Urothelium cell line (cell line): ENCODE measurements at regions not wholly inside any gene's neighbourhood (a gene's known extent, or its start where the extent isn't known, plus 50 kb on each side); places are given as distances from the start of the nearest gene placed in this dataset.

Experiments used
- DNase-seq: peaks from one replicate; pipeline ENCODE4 v3.0.0; 2011; ENCODE audit warnings: low spot score, mixed read lengths
- FAIRE-seq: peaks from 2 replicates; lab custom pipeline; 2011; peaks lifted over from hg19 to GRCh38; lab: Jason Lieb, UNC

- FAIRE-seq (no peak), DNase-seq (peak; percentile 58)
Measured at GRCh38 chr10:31754803-31755624, 173.6 kb downstream of the ARHGAP12 start.

GRCh38 chr10:31753681-31754080, 174.9 kb downstream of the ARHGAP12 start:
- FAIRE-seq (no peak), DNase-seq (no peak)

- DNase-seq = no peak
- FAIRE-seq = peak; percentile 50
Measured at GRCh38 chr10:31752170-31752569, 176.5 kb downstream of the ARHGAP12 start.

GRCh38 chr10:31751738-31752080, 176.9 kb downstream of the ARHGAP12 start:
- FAIRE-seq (peak; percentile 53), DNase-seq (no peak)

- no peak for FAIRE-seq
Measured at GRCh38 chr10:31751051-31751737, 177.4 kb downstream of the ARHGAP12 start.

GRCh38 chr10:31749981-31750840, 178.4 kb downstream of the ARHGAP12 start:
- peak; percentile 50 for FAIRE-seq
- DNase-seq = no peak

More at GRCh38 chr10:31751051-31751737, 177.4 kb downstream of the ARHGAP12 start:
- DNase-seq = no peak

- FAIRE-seq (peak; percentile 80), DNase-seq (no peak)
Measured at GRCh38 chr10:31749301-31749700, 179.3 kb downstream of the ARHGAP12 start.

GRCh38 chr10:31745612-31746376, 182.8 kb downstream of the ARHGAP12 start:
- FAIRE-seq = no peak
- peak; percentile 84 for DNase-seq

- no peak for DNase-seq
- FAIRE-seq = no peak
Measured at GRCh38 chr10:31744025-31744424, 184.6 kb downstream of the ARHGAP12 start.

- no peak for DNase-seq
- no peak for FAIRE-seq
Measured at GRCh38 chr10:31742255-31742654, 186.4 kb downstream of the ARHGAP12 start.

GRCh38 chr10:31741473-31741872, 187.2 kb downstream of the ARHGAP12 start:
- no peak for DNase-seq
- no peak for FAIRE-seq

- DNase-seq = no peak
Measured at GRCh38 chr10:31739711-31740110, 188.9 kb downstream of the ARHGAP12 start.

GRCh38 chr10:31739146-31739545, 189.5 kb downstream of the ARHGAP12 start:
- FAIRE-seq (no peak), DNase-seq (no peak)

More at GRCh38 chr10:31739711-31740110, 188.9 kb downstream of the ARHGAP12 start:
- FAIRE-seq = no peak

GRCh38 chr10:31731711-31732110, 196.9 kb downstream of the ARHGAP12 start:
- FAIRE-seq (no peak), DNase-seq (no peak)

GRCh38 chr10:31730776-31731175, 197.9 kb downstream of the ARHGAP12 start:
- DNase-seq (no peak), FAIRE-seq (no peak)

GRCh38 chr10:31728698-31729224, 199.9 kb downstream of the ARHGAP12 start:
- DNase-seq (no peak), FAIRE-seq (no peak)

GRCh38 chr10:31725436-31725835, 203.2 kb downstream of the ARHGAP12 start:
- no peak for FAIRE-seq
- no peak for DNase-seq

GRCh38 chr10:31724296-31724695, 204.3 kb downstream of the ARHGAP12 start:
- DNase-seq = no peak
- peak; percentile 35 for FAIRE-seq

- DNase-seq (no peak), FAIRE-seq (no peak)
Measured at GRCh38 chr10:31723106-31723750, 205.4 kb downstream of the ARHGAP12 start.

- DNase-seq (no peak), FAIRE-seq (no peak)
Measured at GRCh38 chr10:31721096-31721495, 207.5 kb downstream of the ARHGAP12 start.
